K562 (cell line): ENCODE measurements at regions not wholly inside any gene's neighbourhood (a gene's known extent, or its start where the extent isn't known, plus 50 kb on each side); places are given as distances from the start of the nearest gene placed in this dataset.

Experiments
- BCOR ChIP-seq: fragments of 450-650 bp; IDR thresholded peaks from 2 replicates; pipeline ENCODE4 v1.6.1; 2016
- FOXA3 ChIP-seq, 2 experiments: fragments of 450-650 bp in 1 of 2; sonication (generic) in 1 of 2; formaldehyde crosslinking; IDR thresholded peaks in 1 of 2; conservative IDR thresholded peaks in 1 of 2; 2 replicates each; pipeline versions ENCODE4 v1.4.0 to v1.8.0; 2020 to 2022; ENCODE audit warnings: mild to moderate bottlenecking in 2 of 2, missing genetic modification reagents in 1 of 2
- GATA2 ChIP-seq: sonication (generic); formaldehyde crosslinking; IDR thresholded peaks from 2 replicates; pipeline ENCODE4 v1.4.0; 2020; ENCODE audit warnings: mild to moderate bottlenecking, missing genetic modification reagents
- HNRNPLL ChIP-seq: fragments of 200-400 bp; formaldehyde crosslinking; IDR thresholded peaks from 2 replicates; pipeline ENCODE4 v1.6.1; 2017; ENCODE audit warnings: low read length, low read depth, mild to moderate bottlenecking; ENCODE audit not compliant: poor library complexity, severe bottlenecking
- LEF1 ChIP-seq: fragments of 450-650 bp; IDR thresholded peaks from 2 replicates; pipeline ENCODE4 v1.6.1; 2016; ENCODE audit warnings: mild to moderate bottlenecking
- NFXL1 ChIP-seq: fragments of 450-650 bp; formaldehyde crosslinking; IDR thresholded peaks from 2 replicates; pipeline ENCODE4 v1.4.0; 2021; ENCODE audit warnings: mild to moderate bottlenecking
- SMARCA5 ChIP-seq: fragments of 450-650 bp; IDR thresholded peaks from 2 replicates; pipeline ENCODE4 v1.6.1; 2016
- ZBTB8A ChIP-seq: fragments of 450-650 bp; IDR thresholded peaks from 2 replicates; pipeline ENCODE4 v1.6.1; 2018; ENCODE audit warnings: mild to moderate bottlenecking, moderate library complexity; ENCODE audit not compliant: partially characterized antibody
- TF ChIP-seq, protein P1 (sequence below), 3 experiments: fragments of 200-800 bp in 1 of 3; fragments of 250-450 bp in 1 of 3; fragments of 450-650 bp in 1 of 3; sonication (Bioruptor Pico) in 1 of 3; sonication (Bioruptor generic) in 1 of 3; formaldehyde crosslinking in 1 of 3; IDR thresholded peaks; 2 replicates each; pipeline versions ENCODE4 v1.6.1 to v1.8.0; 2016 to 2022; ENCODE audit warnings: mild to moderate bottlenecking in 2 of 3, missing genetic modification characterization in 2 of 3, missing compliant biosample characterization in 1 of 3, moderate library complexity in 1 of 3
- TF ChIP-seq, protein P2 (sequence below): fragments of 450-650 bp; IDR thresholded peaks from 2 replicates; pipeline ENCODE4 v1.7.0; 2016; ENCODE audit warnings: borderline replicate concordance

DNA sequence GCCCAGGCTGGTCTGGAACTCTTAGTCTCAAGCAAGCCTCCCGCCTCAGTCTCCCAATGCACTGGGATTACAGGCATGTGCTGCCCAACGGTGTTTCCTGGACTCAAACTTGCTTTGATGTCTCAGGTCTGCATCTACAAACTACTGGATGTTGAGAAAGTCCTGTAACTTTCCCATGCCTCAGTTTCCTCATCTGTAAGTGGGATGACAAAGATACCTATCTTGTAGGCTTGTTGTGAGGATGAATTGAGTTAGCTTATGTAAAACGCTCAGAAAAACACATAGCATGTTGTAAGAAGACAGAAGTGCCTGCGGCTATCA is 63.6 kb upstream of the NUDT4 start (continued):
- TF ChIP-seq, protein P1, sequence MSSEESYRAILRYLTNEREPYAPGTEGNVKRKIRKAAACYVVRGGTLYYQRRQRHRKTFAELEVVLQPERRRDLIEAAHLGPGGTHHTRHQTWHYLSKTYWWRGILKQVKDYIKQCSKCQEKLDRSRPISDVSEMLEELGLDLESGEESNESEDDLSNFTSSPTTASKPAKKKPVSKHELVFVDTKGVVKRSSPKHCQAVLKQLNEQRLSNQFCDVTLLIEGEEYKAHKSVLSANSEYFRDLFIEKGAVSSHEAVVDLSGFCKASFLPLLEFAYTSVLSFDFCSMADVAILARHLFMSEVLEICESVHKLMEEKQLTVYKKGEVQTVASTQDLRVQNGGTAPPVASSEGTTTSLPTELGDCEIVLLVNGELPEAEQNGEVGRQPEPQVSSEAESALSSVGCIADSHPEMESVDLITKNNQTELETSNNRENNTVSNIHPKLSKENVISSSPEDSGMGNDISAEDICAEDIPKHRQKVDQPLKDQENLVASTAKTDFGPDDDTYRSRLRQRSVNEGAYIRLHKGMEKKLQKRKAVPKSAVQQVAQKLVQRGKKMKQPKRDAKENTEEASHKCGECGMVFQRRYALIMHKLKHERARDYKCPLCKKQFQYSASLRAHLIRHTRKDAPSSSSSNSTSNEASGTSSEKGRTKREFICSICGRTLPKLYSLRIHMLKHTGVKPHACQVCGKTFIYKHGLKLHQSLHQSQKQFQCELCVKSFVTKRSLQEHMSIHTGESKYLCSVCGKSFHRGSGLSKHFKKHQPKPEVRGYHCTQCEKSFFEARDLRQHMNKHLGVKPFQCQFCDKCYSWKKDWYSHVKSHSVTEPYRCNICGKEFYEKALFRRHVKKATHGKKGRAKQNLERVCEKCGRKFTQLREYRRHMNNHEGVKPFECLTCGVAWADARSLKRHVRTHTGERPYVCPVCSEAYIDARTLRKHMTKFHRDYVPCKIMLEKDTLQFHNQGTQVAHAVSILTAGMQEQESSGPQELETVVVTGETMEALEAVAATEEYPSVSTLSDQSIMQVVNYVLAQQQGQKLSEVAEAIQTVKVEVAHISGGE (CRISPR knock-in tag; IDR thresholded peaks at IDR 0.05): no peak
- TF ChIP-seq LEF1 (peak; percentile 20; the same call in 1 of the 2 replicates), SMARCA5 (no peak), HNRNPLL (no peak), ZBTB8A (no peak), GATA2 (CRISPR knock-in tag) (peak; percentile 52; the same call in 1 of the 2 replicates), NFXL1 (CRISPR knock-in tag) (peak; percentile 72; the same call in 1 of the 2 replicates), BCOR (peak; percentile 71), FOXA3 (CRISPR knock-in tag; conservative IDR thresholded peaks at IDR 0.05 in 1 of 2, IDR thresholded peaks at IDR 0.05 in 1 of 2) (no peak)
- TF ChIP-seq, protein P2, sequence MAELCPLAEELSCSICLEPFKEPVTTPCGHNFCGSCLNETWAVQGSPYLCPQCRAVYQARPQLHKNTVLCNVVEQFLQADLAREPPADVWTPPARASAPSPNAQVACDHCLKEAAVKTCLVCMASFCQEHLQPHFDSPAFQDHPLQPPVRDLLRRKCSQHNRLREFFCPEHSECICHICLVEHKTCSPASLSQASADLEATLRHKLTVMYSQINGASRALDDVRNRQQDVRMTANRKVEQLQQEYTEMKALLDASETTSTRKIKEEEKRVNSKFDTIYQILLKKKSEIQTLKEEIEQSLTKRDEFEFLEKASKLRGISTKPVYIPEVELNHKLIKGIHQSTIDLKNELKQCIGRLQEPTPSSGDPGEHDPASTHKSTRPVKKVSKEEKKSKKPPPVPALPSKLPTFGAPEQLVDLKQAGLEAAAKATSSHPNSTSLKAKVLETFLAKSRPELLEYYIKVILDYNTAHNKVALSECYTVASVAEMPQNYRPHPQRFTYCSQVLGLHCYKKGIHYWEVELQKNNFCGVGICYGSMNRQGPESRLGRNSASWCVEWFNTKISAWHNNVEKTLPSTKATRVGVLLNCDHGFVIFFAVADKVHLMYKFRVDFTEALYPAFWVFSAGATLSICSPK: no peak
